ENCODE measurements at regions not wholly inside any gene's neighbourhood (a gene's known extent, or its start where the extent isn't known, plus 50 kb on each side); places are given as distances from the start of the nearest gene placed in this dataset.

DNA sequence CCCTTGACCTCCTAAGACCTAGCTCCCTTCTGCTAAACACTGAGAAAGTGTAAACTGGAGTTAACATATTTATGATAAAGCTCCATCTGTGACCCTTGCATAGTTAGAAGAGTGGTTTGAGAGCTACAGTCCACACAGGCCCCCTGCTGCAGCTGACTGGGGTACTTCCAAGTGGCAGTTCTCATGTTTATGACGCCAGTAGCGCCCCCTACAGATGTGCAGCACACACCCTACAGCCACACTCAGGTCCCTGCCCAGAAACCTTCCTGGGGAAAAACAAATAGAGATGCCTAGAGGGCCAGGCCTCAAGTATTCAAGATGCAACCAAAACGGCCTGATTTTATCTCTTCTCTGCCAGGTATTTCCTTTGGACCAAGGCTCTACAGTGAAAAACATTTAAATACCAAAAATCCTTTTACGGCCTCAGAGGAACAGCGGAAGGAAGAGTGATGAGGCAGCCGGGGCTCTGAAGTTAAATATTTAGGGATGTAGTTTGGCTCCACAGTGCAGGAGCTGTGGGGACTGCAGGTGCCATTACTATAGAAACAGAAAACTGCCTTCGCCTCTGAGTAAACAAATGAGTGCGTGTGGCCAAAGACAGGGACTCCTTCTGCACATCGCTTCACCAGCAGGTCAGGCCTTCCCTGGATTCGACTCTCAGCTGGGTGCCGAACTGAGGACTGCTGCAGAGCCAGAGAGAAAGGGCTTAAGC is 553.1 kb downstream of the EFNB2 start:
- no peak for DNase-seq (ENCODE audit: low read depth in 2 of 2)

DNA sequence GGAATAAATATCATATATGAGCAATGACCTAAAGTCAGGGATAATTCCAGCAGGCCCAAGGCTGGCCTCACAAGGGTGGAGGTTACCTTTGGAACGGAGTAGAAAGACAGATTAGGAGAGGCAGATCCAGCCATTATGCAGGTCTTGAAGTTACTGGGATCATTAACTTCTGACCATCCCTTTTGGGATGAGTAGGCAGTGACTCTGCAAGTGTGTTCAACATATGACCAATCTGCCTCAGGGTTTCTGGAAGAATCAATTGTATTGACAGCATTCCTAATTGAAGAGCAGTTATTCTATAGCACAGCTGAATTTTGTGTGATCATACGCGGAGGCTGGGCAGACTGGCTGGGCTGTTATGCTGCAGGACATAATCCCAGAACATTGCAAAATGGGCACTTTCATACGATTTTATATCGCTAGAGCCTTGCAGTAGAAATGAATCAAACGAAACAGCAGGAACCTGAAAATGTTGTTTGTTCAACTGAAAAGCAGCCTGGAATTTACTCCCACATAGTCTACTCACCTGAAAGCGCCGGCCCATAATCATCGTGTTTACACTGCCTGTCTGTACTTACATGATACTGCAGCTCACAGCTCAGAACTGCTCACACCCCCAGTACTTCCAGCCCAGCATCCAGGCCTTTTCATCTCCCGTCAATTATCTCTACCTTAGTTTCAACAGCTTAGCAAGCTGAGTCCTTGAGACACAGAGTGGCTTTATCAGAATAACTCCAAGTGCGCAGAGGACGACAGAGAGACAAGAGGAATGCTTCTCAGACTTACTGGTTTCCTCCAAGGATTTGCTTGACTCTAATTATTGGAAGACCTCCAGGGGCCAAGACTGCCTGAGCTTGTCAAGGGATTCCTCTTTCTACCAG is 556.1 kb downstream of the EFNB2 start:
- DNase-seq (ENCODE audit: low read depth in 2 of 2) = no peak

DNA sequence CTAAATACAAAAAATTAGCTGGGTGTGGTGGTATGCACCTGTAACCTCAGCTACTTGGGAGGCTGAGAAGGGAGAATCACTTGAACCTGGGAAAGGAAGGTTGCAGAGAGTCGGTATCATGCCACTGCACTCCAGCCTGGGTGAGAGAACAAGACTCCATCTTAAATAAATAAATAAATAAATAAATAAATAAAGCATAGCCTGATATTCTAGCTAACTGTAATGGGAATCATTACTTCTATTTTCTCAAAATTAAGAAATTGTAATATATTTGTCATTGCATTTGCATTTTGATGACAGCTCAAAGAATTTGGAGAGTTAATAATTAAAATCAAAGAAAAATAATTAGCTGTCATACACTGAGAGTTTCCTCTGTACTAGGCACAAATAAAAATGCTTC is 561.1 kb downstream of the EFNB2 start:
- DNase-seq (ENCODE audit: low read depth in 2 of 2) = no peak

DNA sequence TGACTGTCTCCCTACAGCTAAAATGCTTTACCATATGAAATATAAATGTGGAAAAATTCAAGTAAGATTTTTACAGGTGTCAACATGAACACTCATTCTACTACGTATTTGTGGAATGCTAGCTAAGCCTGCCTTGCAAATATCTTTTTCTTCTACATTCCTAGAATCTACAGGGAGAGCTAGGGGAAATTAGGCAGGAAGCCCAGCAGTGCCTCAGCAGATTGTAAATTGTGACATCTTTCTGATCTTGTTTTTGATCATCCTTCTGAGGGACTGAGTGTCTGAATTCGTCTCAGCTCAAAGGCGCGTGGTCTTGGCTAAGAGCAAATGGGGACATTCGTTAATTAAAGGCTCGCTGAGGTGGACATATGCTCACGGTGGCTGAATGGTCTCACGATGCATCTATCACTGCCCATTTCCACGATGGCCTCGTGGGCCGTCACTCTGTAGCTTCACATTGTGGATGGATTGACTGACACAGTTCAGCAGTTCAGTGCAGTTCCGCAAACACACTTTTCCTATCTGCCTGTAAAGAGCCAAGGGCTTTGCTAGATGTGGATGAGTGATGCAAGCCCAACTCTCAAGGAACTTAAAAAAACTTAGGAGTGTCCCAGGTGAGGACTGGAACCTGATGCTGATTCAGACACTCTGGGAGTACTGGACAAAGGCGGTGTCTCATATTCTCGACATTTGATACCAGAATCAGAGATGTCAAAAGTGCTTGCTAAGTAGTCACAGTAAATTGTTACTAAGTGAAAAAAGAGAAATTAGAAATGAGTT is 562.5 kb downstream of the EFNB2 start:
- no peak for DNase-seq (ENCODE audit: low read depth in 2 of 2)

DNA sequence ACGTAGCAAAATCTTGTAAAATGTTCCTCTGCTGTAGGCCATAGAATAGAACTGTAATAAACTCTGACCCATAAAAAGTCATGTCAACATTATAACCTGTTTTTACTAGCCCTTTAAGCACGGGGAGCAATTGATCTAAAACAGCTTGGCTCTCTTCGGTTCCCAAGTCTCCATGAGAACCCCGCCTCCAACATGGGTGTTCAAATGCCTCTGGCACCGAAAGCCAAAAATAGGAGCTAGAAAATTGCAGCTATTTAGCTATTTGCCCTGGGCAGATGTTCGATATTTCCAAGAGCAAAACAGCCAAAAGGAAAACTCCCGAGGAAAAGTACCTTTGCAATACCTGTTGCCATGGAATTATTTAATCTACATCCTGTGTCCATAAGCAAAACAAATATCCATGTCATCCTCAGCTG is 563.1 kb downstream of the EFNB2 start:
- no peak for DNase-seq (ENCODE audit: low read depth in 2 of 2)

DNA sequence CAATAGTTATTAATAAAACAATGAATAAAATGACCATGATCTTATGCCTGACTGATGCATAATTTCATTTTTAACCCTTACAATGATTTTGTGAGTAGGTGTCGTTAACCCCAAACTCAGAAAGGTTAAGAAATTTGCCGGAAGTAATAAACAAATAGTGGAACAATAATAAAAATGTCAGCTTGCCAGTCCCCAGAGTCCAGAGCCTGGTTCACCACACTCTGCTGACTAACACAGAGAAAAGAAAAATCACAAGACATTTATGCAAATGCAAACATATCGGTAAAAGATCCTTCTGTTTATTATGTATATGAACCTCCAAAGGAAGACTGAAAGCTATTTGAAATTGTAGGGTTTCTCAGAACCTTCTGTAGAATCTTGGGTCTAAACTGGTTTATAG is 563.7 kb downstream of the EFNB2 start:
- DNase-seq (ENCODE audit: low read depth in 2 of 2) = no peak

DNA sequence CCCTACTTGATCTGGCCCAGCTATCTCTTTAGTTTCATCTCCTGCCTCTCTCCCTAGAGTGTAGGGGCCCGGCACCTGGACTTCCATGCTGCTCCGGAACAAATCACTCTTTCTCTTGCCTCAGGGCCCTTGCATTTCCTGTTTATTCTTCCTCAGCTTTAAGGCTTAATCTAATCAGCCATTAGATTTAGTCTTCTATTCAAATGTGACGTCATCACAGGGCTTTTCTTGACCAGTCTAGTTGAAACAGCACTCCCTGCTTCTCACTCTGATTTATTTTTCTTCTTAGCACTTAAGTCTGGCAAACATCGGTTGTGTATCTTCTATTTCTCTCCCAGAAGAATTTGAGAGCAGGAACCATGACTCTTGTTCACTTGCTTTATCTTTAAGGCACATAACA is 564.1 kb downstream of the EFNB2 start:
- DNase-seq (ENCODE audit: low read depth in 2 of 2) = no peak

DNA sequence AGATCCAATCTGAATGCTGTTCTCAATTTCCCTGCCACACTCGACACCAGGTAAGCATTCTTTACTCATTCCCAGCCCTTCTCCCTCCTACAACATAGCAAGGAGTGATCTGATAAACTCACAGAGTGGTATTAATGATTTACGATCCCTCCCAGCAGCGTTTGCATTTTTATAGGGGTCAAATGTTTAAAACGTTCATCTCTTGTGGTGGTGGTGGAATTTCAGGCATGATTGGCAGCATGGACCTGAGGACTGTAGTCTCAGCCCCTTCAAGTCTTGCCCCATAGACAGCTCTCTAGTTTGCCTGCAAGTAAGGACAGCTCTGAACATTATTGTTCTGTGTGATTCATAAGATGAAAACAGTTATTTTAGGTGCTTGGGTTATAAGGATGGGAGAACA is 565.7 kb downstream of the EFNB2 start:
- no peak for DNase-seq (ENCODE audit: low read depth in 2 of 2)

DNA sequence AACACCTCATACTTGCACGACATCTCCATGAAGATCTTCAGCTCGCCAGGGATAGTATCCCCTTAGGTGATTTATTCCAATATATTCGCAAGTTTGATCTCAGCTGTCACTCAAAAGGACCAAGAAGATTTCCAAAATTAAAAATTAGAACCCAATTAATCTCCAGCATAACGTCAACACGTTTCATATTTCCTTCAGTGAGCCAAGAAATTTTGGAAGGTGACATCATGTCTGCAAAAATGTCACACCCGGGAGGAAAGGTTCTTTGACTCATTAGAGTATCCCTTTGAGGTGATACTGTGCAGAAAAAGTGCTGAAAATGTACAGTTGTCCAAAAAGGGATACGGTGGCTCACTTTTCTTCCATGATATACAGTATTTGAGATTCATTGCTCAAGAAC is 569.6 kb downstream of the EFNB2 start:
- DNase-seq (ENCODE audit: low read depth in 2 of 2) = no peak

DNA sequence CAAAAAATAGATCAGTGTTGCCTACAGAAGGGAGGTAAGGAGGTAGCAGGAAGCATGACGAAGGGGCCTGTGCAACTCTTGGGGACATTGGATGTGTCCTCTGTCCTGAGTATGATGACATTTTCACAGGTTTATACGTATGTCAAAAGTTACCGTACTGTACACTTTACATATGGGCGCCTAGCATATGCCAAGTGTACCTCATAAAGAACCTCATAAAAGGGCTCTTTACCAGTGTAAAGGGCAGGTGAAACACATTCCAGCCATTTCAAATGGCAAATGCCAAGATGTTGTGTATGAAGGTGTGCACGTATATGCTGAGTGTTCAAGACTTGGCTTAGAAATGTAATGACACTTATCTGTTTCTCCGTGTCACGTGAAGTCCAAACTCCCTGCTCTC is 573.4 kb downstream of the EFNB2 start:
- DNase-seq (ENCODE audit: low read depth in 2 of 2) = no peak

DNA sequence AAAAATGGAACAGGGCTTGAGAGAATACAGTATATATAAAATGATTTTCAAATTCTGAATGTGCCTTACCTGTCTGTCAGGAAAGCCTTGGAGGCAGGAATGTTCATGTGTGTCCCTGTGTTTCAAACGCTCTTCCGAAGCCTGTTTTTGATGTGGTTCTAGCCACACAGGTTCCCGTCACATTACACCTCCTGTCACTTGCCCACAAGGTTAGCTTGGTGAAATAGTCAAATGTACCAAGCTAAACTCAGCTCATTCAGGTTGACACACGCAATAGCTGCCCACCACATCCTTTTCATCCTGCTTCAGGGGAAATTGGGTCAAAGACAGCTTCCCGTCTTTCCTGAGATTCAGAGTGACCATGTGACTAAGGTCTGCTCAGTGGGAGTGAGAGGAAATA is 574.0 kb downstream of the EFNB2 start:
- no peak for DNase-seq (ENCODE audit: low read depth in 2 of 2)

DNA sequence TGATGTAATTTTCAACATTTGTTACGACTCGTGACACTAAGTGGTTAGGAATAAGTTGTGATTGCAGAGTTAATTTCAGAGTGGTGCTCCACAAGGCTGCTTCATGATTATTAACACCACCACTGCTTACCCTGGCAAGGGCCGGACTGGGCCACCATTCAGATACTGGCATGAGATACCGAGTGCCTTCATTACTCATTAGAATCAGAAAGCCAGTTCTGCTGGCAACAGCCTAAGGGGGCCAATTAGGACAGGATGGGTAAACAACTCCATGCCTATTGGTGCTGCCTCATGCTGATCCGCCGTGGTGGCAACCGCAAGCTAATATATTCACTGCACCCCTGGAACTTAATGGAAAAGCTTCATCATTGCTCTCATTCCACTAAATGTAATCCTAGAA is 575.1 kb downstream of the EFNB2 start:
- no peak for DNase-seq (ENCODE audit: low read depth in 2 of 2)

DNA sequence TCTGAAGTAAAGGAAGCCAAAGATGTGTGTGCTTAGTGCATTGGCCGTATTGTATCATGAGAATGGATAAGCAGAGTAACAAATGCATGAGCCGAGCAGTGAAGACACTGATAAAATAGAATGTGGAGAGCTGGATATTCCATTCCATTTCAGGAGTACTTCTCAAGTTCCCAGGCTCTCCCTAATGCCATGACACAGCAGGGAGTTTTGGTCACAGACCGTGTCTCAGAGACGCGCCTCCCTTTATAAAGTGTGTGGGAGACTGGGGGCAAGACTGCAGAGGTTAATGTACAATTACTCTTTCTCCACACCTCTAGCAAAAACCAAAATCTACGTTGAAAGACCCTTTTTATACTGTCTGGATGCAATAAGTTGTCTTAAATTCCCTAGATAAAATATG is 575.6 kb downstream of the EFNB2 start:
- no peak for DNase-seq (ENCODE audit: low read depth in 2 of 2)

DNA sequence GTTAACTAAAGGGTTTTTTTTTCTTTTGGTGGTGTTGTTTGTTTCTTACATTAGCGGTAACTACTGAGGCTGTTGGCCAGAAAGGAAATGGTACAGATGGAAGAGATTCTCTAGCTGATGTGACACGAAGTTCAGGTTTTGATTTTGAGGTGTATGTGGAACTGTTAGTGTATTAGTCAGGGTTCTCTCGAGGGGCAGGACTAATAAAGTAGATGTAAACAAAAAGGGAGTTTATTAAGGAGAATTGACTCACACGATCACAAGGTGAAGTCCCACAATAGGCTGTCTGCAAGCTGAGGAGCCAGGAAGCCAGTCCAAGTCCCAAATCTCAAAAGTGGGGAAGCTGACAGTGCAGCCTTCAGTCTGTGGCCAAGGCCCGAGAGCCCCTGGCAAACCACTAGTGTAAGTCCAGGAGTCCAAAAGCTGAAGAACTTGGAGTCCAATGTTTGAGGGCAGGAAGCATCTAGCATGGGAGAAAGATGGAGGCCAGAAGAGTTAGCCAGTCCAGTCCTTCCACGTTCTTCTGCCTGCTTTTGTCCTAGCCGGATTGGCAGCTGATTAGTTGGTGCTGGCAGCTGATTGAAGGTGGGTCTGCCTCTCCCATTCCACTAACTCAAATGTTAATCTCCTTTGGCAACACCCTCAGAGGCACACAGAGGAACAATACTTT is 577.6 kb downstream of the EFNB2 start:
- DNase-seq (ENCODE audit: low read depth in 2 of 2) = no peak

DNA sequence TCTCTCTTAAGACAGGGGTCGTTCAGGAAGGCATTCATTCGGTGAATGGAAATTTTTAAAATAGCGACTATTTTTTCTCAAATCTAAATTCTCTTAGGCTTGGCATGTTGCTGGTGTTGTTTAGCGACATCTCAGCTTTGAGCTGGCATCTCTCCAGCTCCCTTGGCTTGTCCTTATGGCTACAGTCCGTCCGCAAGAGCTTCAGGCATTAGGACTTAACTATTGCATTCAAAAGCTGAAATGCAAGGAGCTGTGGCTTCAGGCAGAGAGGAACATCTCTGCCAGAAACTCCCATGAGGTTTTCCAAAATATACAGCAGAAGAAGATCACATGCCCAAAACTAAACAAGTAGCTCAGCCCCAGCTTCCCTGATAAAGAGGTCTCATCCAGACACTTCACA is 578.5 kb downstream of the EFNB2 start:
- DNase-seq (ENCODE audit: low read depth in 2 of 2) = no peak

DNA sequence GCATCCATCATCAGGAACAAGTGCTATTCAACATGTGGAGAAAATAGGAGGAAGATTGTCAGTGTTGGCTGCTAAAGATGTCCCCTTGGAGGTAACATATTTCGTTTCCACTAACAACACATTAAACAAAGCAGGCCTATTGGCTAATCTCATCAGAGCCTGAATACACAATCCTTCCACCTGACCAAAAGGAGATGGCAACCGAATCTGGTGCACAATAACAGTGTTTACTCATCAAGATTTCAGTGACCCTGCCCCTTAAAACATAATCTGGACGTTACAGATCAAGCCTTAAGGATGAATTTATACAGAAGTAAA is 582.5 kb downstream of the EFNB2 start:
- DNase-seq (ENCODE audit: low read depth in 2 of 2) = no peak

DNA sequence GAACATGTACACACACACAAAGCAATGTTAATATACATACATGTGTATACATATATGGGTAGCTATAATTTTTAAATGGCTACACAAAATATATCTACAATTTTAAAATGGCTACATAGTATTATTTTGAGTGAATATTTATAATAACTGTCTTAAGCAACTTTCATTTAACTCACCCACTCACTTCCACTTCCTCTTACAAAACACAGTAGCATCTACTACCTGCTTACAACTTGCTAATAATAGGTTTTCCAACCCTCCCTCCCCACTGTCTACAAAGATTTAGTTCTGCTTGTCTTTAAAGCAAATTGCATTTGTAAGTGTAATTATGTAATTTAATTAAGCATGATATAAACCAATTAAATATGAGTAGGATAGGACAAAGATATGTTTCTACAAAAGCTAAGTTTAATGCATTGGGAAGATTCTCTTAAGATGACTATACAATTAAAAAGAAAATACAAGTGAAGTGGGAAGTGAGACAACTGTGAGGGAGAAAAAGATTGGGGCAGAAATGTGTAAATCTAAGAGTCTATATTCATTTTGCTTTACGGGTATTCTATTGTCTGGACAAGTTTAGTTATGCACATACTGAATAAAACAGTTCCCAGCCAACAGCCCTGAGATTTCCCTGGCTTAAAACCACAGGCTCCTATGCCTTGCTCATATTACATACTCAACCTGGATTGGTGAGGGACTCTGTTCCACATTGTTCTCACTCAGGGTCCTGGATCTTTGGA is 583.1 kb downstream of the EFNB2 start:
- no peak for DNase-seq (ENCODE audit: low read depth in 2 of 2)

DNA sequence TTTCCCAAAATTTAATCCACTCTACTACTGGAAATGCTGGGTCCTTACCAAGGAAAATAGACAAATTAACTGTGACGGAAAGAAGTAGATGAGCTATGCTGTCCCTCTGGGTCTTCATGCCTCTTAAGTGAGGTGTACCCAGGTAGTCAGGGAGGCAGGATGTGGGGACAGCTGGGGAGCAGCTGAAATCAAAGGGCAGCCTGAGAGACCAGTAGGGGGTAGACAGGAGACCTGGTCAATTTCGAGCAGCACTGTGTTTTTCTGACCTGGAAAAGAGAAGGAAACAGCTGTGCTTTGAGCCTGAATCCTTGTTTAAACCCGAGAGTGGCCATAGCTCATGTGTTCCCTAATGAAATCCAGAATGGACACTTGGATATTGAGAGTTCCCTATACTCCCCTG is 587.3 kb downstream of the EFNB2 start:
- DNase-seq (ENCODE audit: low read depth in 2 of 2) = no peak

DNA sequence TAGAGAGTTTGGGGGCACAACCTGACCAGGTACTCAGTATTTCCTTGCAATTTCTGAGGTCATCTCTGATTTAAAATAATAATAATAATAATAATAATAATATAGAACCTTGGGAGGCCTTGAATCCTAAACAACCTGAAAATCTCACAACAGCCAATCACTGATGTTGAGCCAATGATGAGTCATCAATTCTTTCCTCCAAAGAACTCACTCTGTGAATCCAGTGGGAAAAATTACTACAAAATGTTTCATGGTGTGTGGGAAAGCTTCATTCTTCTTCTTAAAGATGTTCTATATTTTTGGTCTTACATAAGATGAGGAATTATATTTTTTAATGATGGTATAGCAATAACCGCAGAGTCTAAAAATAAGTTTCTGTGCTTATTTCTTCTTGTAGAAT is 594.6 kb downstream of the EFNB2 start:
- no peak for DNase-seq (ENCODE audit: low read depth in 2 of 2)

DNA sequence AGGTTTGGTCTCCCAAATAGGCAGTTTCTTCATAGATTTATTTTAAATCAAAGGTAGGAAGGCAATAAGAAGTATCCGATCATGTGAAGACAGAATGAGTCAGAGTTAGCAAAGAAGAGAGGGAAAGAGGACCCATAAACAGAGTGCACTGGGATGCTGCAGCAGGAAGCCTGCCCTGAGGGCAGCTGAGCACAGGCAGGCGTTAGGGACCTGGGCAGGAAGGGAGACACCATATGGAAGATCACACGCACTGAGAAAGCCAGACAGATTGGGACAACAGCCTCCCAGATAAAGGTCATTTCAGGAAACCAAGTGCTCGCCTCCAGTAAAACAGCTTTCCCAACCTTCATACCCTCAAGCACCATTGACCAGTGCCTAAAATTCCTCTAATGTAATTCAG is 598.0 kb downstream of the EFNB2 start:
- no peak for DNase-seq (ENCODE audit: low read depth in 2 of 2)

DNA sequence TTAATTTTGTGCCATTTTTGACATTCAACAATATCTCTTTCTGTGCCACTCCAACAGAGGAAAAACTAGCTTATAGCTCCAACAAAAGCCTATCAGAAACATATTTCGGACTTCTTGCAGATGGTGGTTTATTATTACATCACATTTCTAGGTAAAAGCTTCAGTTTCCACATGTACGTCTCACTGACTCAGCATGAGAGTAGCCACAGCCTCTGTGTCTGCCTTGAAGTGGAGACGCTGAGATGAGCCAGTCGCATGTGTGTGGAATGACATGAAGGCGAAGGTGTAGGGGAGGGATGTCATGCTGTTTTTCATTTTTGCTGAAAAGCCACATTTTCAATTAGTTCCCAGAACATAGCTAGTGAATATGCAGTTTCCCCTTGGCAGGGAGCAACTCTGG is 598.6 kb downstream of the EFNB2 start:
- DNase-seq (ENCODE audit: low read depth in 2 of 2) = no peak

DNA sequence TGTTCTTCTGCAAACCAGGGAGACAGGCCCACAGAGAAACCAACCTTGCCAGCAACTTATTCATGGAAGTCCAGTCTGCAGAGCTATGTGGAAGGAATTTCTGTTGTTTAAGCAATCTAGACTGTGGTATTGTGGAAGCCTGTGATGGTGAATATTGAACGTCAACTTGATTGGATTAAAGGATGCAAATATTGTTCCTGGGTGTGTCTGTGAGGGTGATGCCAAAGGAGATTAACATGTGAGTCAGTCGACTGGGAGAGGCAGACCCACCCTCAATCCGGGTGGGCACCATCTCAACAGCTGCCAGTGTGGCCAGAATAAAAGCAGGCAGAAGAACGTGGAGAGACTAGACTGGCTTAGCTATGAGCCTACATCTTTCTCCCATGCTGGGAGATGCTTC is 606.0 kb downstream of the EFNB2 start:
- DNase-seq (ENCODE audit: low read depth in 2 of 2) = no peak
